WTC11 (cell line): ENCODE measurements at regions not wholly inside any gene's neighbourhood (a gene's known extent, or its start where the extent isn't known, plus 50 kb on each side); places are given as distances from the start of the nearest gene placed in this dataset.
A peak's percentile ranks its signal among the peaks of the same experiment; 100 is the strongest.

Source experiments
- ATAC-seq: fragments of 200-7000 bp; cut with Tn5 transposase; 2 replicates; pipeline ENCODE4 v1.10.0; 2021; ENCODE audit warnings: mild to moderate bottlenecking, moderate library complexity
- CTCF ChIA-PET: fragments of 300-600 bp; sonication (Branson Sonifier 250); formaldehyde crosslinking; loops from one replicate; lab custom pipeline; 2021; ENCODE audit warnings: antibody characterized with exemption; lab: Charles Lee
- POLR2A ChIA-PET: fragments of 350-600 bp; sonication (Branson Sonifier 250); formaldehyde crosslinking; loops from one replicate; lab custom pipeline; 2021; ENCODE audit warnings: antibody characterized with exemption; lab: Charles Lee
- DNase-seq: peaks from one replicate; pipeline ENCODE4 v3.0.0; 2021; ENCODE audit warnings: low spot score
- H3K27ac Mint-ChIP-seq: 2 replicates; pipeline ENCODE4 v1.8.0; 2021; ENCODE audit warnings: mixed read lengths
- H3K27me3 Mint-ChIP-seq: 2 replicates; pipeline ENCODE4 v1.8.0; 2021; ENCODE audit warnings: low read depth, mild to moderate bottlenecking, moderate library complexity, mixed read lengths
- H3K36me3 Mint-ChIP-seq: 2 replicates; pipeline ENCODE4 v1.8.0; 2021; ENCODE audit warnings: mixed read lengths
- H3K4me1 Mint-ChIP-seq: 2 replicates; pipeline ENCODE4 v1.8.0; 2022; ENCODE audit warnings: mixed read lengths
- H3K4me3 Mint-ChIP-seq: 2 replicates; pipeline ENCODE4 v1.8.0; 2021; ENCODE audit warnings: mild to moderate bottlenecking, moderate library complexity, mixed read lengths
- H3K9me3 Mint-ChIP-seq: 2 replicates; pipeline ENCODE4 v1.8.0; 2021; ENCODE audit warnings: mixed read lengths
- ATF6 ChIP-seq: sonication (generic); formaldehyde crosslinking; IDR thresholded peaks from 2 replicates; pipeline ENCODE4 v1.8.1; 2023; ENCODE audit warnings: mild to moderate bottlenecking, missing genetic modification reagents
- FOXP1 ChIP-seq: sonication (generic); formaldehyde crosslinking; IDR thresholded peaks from 2 replicates; pipeline ENCODE4 v1.8.0; 2022; ENCODE audit warnings: missing genetic modification reagents, mild to moderate bottlenecking, moderate library complexity, borderline replicate concordance
- GABPB1 ChIP-seq: sonication (generic); formaldehyde crosslinking; IDR thresholded peaks from 2 replicates; pipeline ENCODE4 v1.8.1; 2023; ENCODE audit warnings: mild to moderate bottlenecking, missing genetic modification reagents
- HMGXB4 ChIP-seq: sonication (generic); formaldehyde crosslinking; IDR thresholded peaks from 2 replicates; pipeline ENCODE4 v1.8.1; 2023; ENCODE audit warnings: mild to moderate bottlenecking, moderate library complexity, missing genetic modification reagents
- JAZF1 ChIP-seq: fragments of 250-450 bp; sonication (Bioruptor Pico); IDR thresholded peaks from 2 replicates; pipeline ENCODE4 v1.9.0; 2021; ENCODE audit warnings: moderate library complexity, mild to moderate bottlenecking, inconsistent platforms
- MYBL2 ChIP-seq: sonication (generic); formaldehyde crosslinking; IDR thresholded peaks from 2 replicates; pipeline ENCODE4 v1.8.1; 2023; ENCODE audit warnings: mild to moderate bottlenecking, moderate library complexity, missing genetic modification reagents
- NR3C1 ChIP-seq: sonication (generic); formaldehyde crosslinking; conservative IDR thresholded peaks from 2 replicates; pipeline ENCODE4 v1.8.1; 2023; ENCODE audit warnings: low read depth, mild to moderate bottlenecking, missing genetic modification reagents
- SMAD3 ChIP-seq: sonication (generic); formaldehyde crosslinking; IDR thresholded peaks from 2 replicates; pipeline ENCODE4 v1.8.0; 2022; ENCODE audit warnings: missing genetic modification reagents, mild to moderate bottlenecking, borderline replicate concordance
- TEAD4 ChIP-seq: sonication (generic); formaldehyde crosslinking; IDR thresholded peaks from 2 replicates; pipeline ENCODE4 v1.8.0; 2022; ENCODE audit warnings: mild to moderate bottlenecking, missing genetic modification reagents
- ZMAT4 ChIP-seq: fragments of 250-450 bp; sonication (Bioruptor Pico); IDR thresholded peaks from 2 replicates; pipeline ENCODE4 v1.9.0; 2021; ENCODE audit warnings: mild to moderate bottlenecking
- ZNF219 ChIP-seq: sonication (generic); formaldehyde crosslinking; IDR thresholded peaks from 2 replicates; pipeline ENCODE4 v1.8.0; 2023; ENCODE audit warnings: missing genetic modification reagents, mild to moderate bottlenecking, borderline replicate concordance
- ZNF396 ChIP-seq: fragments of 250-450 bp; sonication (Bioruptor Pico); IDR thresholded peaks from 2 replicates; pipeline ENCODE4 v1.8.0; 2021; ENCODE audit warnings: mild to moderate bottlenecking, moderate library complexity, borderline replicate concordance
- ZNF416 ChIP-seq: fragments of 250-450 bp; sonication (Bioruptor Pico); IDR thresholded peaks from 2 replicates; pipeline ENCODE4 v1.9.0; 2021; ENCODE audit warnings: mild to moderate bottlenecking, inconsistent platforms
- ZNF425 ChIP-seq: fragments of 250-450 bp; sonication (Bioruptor Pico); conservative IDR thresholded peaks from 2 replicates; pipeline ENCODE4 v1.9.0; 2021; ENCODE audit warnings: mild to moderate bottlenecking
- TF ChIP-seq, protein P1 (sequence below): sonication (generic); formaldehyde crosslinking; IDR thresholded peaks from 2 replicates; pipeline ENCODE4 v1.8.0; 2022; ENCODE audit warnings: mild to moderate bottlenecking, missing genetic modification reagents
- TF ChIP-seq, protein P2 (sequence below): sonication (generic); formaldehyde crosslinking; IDR thresholded peaks from 2 replicates; pipeline ENCODE4 v1.8.0; 2023; ENCODE audit warnings: missing genetic modification reagents
- TF ChIP-seq, protein P3 (sequence below): sonication (generic); formaldehyde crosslinking; IDR thresholded peaks from 2 replicates; pipeline ENCODE4 v1.8.1; 2022; ENCODE audit warnings: missing genetic modification reagents, borderline replicate concordance
- TF ChIP-seq, protein P4 (sequence below): sonication (generic); formaldehyde crosslinking; IDR thresholded peaks from 2 replicates; pipeline ENCODE4 v1.8.1; 2023; ENCODE audit warnings: mild to moderate bottlenecking, missing genetic modification reagents, moderate library complexity

DNA sequence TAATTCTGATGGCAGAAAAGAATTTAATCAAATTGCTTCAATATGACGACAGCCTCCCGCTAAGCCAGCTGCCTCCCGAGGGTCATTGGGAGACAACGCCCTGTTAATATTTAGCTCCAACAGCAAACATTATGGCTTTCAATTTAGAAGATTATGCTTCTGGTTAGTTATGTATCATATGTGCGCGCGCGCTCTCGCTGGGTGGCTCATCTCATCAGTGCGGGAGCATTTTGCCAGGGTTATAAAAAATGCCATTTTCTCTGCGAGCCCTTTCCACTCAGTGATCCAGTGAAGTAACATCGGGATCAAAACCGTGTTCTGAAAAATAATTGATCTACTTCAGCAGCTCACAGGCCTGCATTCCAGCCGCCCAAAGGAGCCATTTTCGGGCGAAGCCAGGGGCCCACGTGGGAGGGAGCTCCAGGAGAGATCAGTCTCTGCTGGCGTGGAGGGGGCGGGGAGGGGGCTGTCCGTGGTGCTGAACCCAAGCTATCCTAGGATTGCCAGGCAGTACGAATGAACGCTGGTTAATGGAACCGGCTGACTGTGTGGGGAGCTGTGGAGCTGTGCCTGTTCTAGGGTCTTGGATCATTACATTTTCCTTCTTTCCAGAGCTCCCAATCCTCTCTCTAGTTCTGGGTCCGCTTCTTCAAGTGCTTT lies 219.1 kb upstream of the ZC3H12A start (continued):
- no peak for TF ChIP-seq HMGXB4

GRCh38 chr1:37255868-37256267 lies 218.5 kb upstream of the ZC3H12A start:
- TF ChIP-seq SMAD3 (CRISPR knock-in tag): no peak
- TF ChIP-seq, protein P1, sequence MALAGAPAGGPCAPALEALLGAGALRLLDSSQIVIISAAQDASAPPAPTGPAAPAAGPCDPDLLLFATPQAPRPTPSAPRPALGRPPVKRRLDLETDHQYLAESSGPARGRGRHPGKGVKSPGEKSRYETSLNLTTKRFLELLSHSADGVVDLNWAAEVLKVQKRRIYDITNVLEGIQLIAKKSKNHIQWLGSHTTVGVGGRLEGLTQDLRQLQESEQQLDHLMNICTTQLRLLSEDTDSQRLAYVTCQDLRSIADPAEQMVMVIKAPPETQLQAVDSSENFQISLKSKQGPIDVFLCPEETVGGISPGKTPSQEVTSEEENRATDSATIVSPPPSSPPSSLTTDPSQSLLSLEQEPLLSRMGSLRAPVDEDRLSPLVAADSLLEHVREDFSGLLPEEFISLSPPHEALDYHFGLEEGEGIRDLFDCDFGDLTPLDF (CRISPR knock-in tag): no peak
- no peak for TF ChIP-seq ZNF425
- TF ChIP-seq, protein P2, sequence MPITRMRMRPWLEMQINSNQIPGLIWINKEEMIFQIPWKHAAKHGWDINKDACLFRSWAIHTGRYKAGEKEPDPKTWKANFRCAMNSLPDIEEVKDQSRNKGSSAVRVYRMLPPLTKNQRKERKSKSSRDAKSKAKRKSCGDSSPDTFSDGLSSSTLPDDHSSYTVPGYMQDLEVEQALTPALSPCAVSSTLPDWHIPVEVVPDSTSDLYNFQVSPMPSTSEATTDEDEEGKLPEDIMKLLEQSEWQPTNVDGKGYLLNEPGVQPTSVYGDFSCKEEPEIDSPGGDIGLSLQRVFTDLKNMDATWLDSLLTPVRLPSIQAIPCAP: no peak
- TF ChIP-seq, all 79 proteins: peak for 0
- Mint-ChIP-seq H3K27ac (no peak overlapping the region), H3K4me1 (peaks cover 42% of the 10 kb centered on the region), H3K36me3 (no peaks in the 10 kb centered on the region), H3K4me3 (peak overlapping the region; percentile 43), H3K27me3 (peaks cover 8% of the 10 kb centered on the region; the same call in 1 of the 2 replicates), H3K9me3 (no peaks in the 10 kb centered on the region)
- CTCF ChIA-PET: interaction anchor here (0.8 to 2.4 kb wide), 25 partner anchors 10 to 219 kb away, joined by 3 to 21 read pairs (median 5); no protein-coding TSS in a partner anchor
- POLR2A ChIA-PET: interaction anchor here (0.6 to 1.2 kb wide), 4 partner anchors 15 to 139 kb away, joined by 3 to 5 read pairs (median 4); no protein-coding TSS in a partner anchor
- no peak for DNase-seq
- ATAC-seq: 0 out of 2 replicates have a peak, but pooled peaks have one; percentile 11

DNA sequence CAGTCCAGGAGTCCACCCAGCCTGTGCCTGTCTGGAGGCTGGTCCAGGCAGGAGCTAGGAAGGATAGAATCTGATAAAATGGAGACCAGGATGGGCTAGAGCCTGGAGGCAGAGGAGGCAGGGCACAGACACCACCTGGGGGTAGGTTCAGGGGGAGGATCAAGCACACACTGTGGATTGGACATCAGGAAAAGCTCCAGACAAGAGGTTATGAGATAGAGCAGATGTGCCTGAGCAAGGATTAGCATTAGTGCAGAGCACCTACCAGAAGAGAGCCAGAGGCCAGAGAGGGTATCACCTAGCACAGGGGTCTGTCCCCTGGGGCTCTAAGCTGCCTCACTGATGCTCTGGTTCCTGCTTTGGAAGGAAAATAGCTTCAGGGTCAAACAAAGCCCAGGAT lies 216.7 kb upstream of the ZC3H12A start:
- no peak for ATAC-seq
- ChIA-PET CTCF (interaction anchor here (0.7 to 1.3 kb wide), 4 partner anchors 15 to 681 kb away, joined by 3 to 4 read pairs (median 4); no protein-coding TSS in a partner anchor), POLR2A (no interaction called here)
- Mint-ChIP-seq H3K4me3 (no peak overlapping the region; the same call in 1 of the 2 replicates), H3K36me3 (no peaks in the 10 kb centered on the region), H3K9me3 (no peaks in the 10 kb centered on the region), H3K4me1 (peaks cover 52% of the 10 kb centered on the region), H3K27ac (no peak overlapping the region), H3K27me3 (peaks cover 8% of the 10 kb centered on the region; the same call in 1 of the 2 replicates)
- DNase-seq: no peak
- TF ChIP-seq TEAD4: no peak
- TF ChIP-seq NR3C1 (CRISPR knock-in tag): no peak
- TF ChIP-seq FOXP1 (CRISPR knock-in tag): no peak
- TF ChIP-seq ZMAT4 (CRISPR knock-in tag): no peak
- no peak for TF ChIP-seq ATF6 (CRISPR knock-in tag)
- TF ChIP-seq, protein P3, sequence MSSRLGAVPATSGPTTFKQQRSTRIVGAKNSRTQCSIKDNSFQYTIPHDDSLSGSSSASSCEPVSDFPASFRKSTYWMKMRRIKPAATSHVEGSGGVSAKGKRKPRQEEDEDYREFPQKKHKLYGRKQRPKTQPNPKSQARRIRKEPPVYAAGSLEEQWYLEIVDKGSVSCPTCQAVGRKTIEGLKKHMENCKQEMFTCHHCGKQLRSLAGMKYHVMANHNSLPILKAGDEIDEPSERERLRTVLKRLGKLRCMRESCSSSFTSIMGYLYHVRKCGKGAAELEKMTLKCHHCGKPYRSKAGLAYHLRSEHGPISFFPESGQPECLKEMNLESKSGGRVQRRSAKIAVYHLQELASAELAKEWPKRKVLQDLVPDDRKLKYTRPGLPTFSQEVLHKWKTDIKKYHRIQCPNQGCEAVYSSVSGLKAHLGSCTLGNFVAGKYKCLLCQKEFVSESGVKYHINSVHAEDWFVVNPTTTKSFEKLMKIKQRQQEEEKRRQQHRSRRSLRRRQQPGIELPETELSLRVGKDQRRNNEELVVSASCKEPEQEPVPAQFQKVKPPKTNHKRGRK (CRISPR knock-in tag): no peak
- TF ChIP-seq MYBL2: no peak
- TF ChIP-seq, protein P1 (CRISPR knock-in tag): no peak
- TF ChIP-seq ZNF416 (CRISPR knock-in tag): no peak
- TF ChIP-seq JAZF1 (CRISPR knock-in tag): no peak
- TF ChIP-seq, protein P4, sequence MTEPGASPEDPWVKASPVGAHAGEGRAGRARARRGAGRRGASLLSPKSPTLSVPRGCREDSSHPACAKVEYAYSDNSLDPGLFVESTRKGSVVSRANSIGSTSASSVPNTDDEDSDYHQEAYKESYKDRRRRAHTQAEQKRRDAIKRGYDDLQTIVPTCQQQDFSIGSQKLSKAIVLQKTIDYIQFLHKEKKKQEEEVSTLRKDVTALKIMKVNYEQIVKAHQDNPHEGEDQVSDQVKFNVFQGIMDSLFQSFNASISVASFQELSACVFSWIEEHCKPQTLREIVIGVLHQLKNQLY (CRISPR knock-in tag): no peak
- no peak for TF ChIP-seq ZNF219 (CRISPR knock-in tag)
- TF ChIP-seq, protein P2: no peak
- TF ChIP-seq GABPB1 (CRISPR knock-in tag): no peak
- TF ChIP-seq ZNF396 (CRISPR knock-in tag): no peak
